HepG2 (cell line): ENCODE measurements at regions not wholly inside any gene's neighbourhood (a gene's known extent, or its start where the extent isn't known, plus 50 kb on each side); places are given as distances from the start of the nearest gene placed in this dataset.

Source experiments
- ATAC-seq: fragments of 200-7000 bp; cut with Tn5 transposase; 3 replicates; pipeline ENCODE4 v1.9.1; 2020; ENCODE audit warnings: mild to moderate bottlenecking, moderate library complexity
- BruUV-seq: library from RNA; stranded (reverse); fragments of 400-500 nt; replicated peaks from 2 replicates; lab custom pipeline; 2021; lab: Mats Ljungman, UMichigan
- CTCF ChIA-PET: fragments of 300-600 bp; formaldehyde crosslinking; extraction: SDS; loops from one replicate; lab custom pipeline; 2021; ENCODE audit warnings: low total read pairs, inconsistent platforms, low intra/inter-chr PET ratio; lab: Yijun Ruan, JAX
- POLR2A ChIA-PET: fragments of 350-600 bp; sonication (Branson Sonifier 250); formaldehyde crosslinking; loops from one replicate; lab custom pipeline; 2020; ENCODE audit warnings: antibody characterized with exemption, inconsistent platforms; lab: Yijun Ruan, JAX
- DNase-seq: peaks from one replicate; pipeline ENCODE4 v3.0.0-alpha.2; 2015; ENCODE audit warnings: low spot score
- FAIRE-seq: peaks from 3 replicates; lab custom pipeline; 2011; peaks lifted over from hg19 to GRCh38; lab: Jason Lieb, UNC
- H2AFZ ChIP-seq: one replicate; pipeline ENCODE4 v1.6.1; 2011; ENCODE audit warnings: low read length, inconsistent platforms
- H3K27ac ChIP-seq: fragments of 300-600 bp; 3 replicates; pipeline ENCODE4 v1.8.0; 2011; ENCODE audit warnings: mixed run types, mild to moderate bottlenecking, mixed read lengths, low read length, inconsistent platforms; ENCODE audit not compliant: insufficient read depth; ENCODE audit errors: extremely low read length
- H3K27me3 ChIP-seq, 2 experiments: fragments of 200-600 bp in 1 of 2; 2 replicates in 1 of 2; 3 replicates in 1 of 2; pipeline versions ENCODE4 v1.6.0 to v1.8.0; 2011; ENCODE audit warnings: low read length in 2 of 2, mild to moderate bottlenecking in 2 of 2, moderate library complexity in 2 of 2, inconsistent platforms in 1 of 2; ENCODE audit not compliant: insufficient read depth in 2 of 2, control insufficient read depth in 1 of 2
- H3K36me3 ChIP-seq, 2 experiments: fragments of 200-600 bp in 1 of 2; replicated peaks in 1 of 2; 2 replicates in 1 of 2; 3 replicates in 1 of 2; pipeline versions ENCODE4 v1.5.1 to v1.8.0; 2011; ENCODE audit warnings: low read length in 2 of 2, inconsistent platforms in 1 of 2; ENCODE audit not compliant: insufficient read depth in 2 of 2, control insufficient read depth in 1 of 2
- H3K4me1 ChIP-seq: 2 replicates; pipeline ENCODE4 v1.5.1; 2012; ENCODE audit warnings: low read length, inconsistent platforms; ENCODE audit not compliant: insufficient read depth
- H3K4me2 ChIP-seq: 2 replicates; pipeline ENCODE4 v1.6.0; 2011; ENCODE audit warnings: low read depth, low read length, inconsistent platforms
- H3K4me3 ChIP-seq, 3 experiments: fragments of 200-600 bp in 1 of 3; sonication (generic), shearing (Covaris generic) in 1 of 3; replicated peaks in 1 of 3; 2 replicates each; pipeline ENCODE4 v1.5.1; 2011 to 2016; ENCODE audit warnings: low read length in 3 of 3, inconsistent platforms in 2 of 3, low read depth in 2 of 3, mild to moderate bottlenecking in 2 of 3, control low read depth in 1 of 3, mixed read lengths in 1 of 3; ENCODE audit not compliant: insufficient read depth in 1 of 3
- H3K79me2 ChIP-seq: one replicate; pipeline ENCODE4 v1.6.1; 2011; ENCODE audit warnings: low read length, inconsistent platforms; ENCODE audit not compliant: insufficient read depth
- H3K9ac ChIP-seq: 2 replicates; pipeline ENCODE4 v1.6.0; 2011; ENCODE audit warnings: mild to moderate bottlenecking, low read depth, low read length, inconsistent platforms; ENCODE audit not compliant: insufficient read depth
- H3K9me3 ChIP-seq: 2 replicates; pipeline ENCODE4 v1.5.1; 2012; ENCODE audit warnings: mild to moderate bottlenecking, low read length
- H4K20me1 ChIP-seq: 2 replicates; pipeline ENCODE4 v1.6.0; 2011; ENCODE audit warnings: inconsistent platforms, mild to moderate bottlenecking, low read length, moderate library complexity; ENCODE audit not compliant: insufficient read depth
- NCOA1 ChIP-seq: sonication (generic); formaldehyde crosslinking; IDR thresholded peaks from 2 replicates; pipeline ENCODE4 v1.9.0; 2021; ENCODE audit warnings: missing genetic modification reagents
- NRL ChIP-seq: sonication (generic); formaldehyde crosslinking; IDR thresholded peaks from 2 replicates; pipeline ENCODE4 v1.5.0; 2020; ENCODE audit warnings: missing genetic modification reagents, mild to moderate bottlenecking, moderate library complexity, borderline replicate concordance
- PHF21A ChIP-seq: sonication (generic); formaldehyde crosslinking; IDR thresholded peaks from 2 replicates; pipeline ENCODE4 v1.5.0; 2020; ENCODE audit warnings: mild to moderate bottlenecking, missing genetic modification reagents
- ZBTB8A ChIP-seq: sonication (generic); formaldehyde crosslinking; IDR thresholded peaks from 2 replicates; pipeline ENCODE4 v1.4.0; 2020; ENCODE audit warnings: mild to moderate bottlenecking, low read depth, missing genetic modification reagents, borderline replicate concordance
- ZNF619 ChIP-seq: sonication (generic); formaldehyde crosslinking; IDR thresholded peaks from 2 replicates; pipeline ENCODE4 v1.4.0; 2020; ENCODE audit warnings: mild to moderate bottlenecking, missing genetic modification reagents
- WGBS: methylation state at CpG from one replicate; pipeline ENCODE4 v1.1.6; 2017; ENCODE audit warnings: low lambda C conversion rate; 5-methylcytosine and 5-hydroxymethylcytosine counted together
- in situ Hi-C: cut with HindIII; loops from 2 replicates; pipeline ENCODE4 v1.10.0; 2017; ENCODE audit warnings: low pct_unique_long_range_greater_than_20kb; ENCODE audit not compliant: extremely low pct_ligation_motif_present
- intact Hi-C: fragments of 100-400 bp; cut with micrococcal nuclease; formaldehyde crosslinking; loops from one replicate; pipeline ENCODE4 v1.10.0; 2022; ENCODE audit not compliant: unreplicated experiment
- TF ChIP-seq, protein P1 (sequence below): sonication (generic); formaldehyde crosslinking; IDR thresholded peaks from 2 replicates; pipeline ENCODE4 v1.4.0; 2020; ENCODE audit warnings: mild to moderate bottlenecking, missing genetic modification reagents

DNA sequence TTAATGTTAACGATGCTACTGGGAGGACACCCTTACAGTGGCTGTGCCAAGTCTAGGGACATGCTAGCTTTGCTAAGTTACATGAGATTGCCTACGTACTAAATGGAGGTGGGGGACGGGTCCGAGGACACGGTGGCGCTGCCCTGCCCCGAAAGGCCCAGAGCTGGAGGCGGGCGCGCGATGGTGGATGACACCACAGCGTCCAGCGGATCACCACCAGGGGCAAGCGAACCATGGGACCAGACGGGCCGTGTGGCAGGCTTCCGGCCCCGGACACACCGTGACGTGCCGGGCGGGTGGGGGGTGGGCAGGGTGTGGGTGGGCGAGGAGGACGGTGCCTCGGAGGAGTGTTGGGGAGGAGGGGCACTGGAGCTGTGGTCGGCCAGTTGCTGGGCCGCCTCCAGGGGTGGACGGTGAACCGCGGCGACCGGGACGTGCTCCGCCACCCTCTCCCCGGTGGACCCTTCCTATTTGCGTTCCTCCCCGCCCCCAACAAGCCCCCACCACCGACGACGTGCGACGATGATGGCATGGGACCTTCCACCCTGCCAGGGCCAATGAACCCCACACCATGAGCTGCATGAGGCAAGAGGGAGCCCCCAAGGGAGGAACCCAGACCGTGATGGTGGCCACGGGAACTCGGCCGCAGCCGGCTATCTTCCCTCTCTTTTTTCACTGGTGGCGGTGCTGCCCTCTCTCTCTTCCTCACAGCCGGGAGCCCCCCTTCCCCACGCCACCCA is 773.3 kb upstream of the DEFB115 start:
- ChIA-PET POLR2A (no interaction called here), CTCF (no interaction called here)
- Histone ChIP-seq H3K27me3 (no peaks in the 10 kb centered on the region), H3K79me2 (no peaks in the 10 kb centered on the region), H4K20me1 (no peaks in the 10 kb centered on the region), H3K4me2 (no peak overlapping the region), H3K4me1 (no peaks in the 10 kb centered on the region), H3K4me3 (no peak overlapping the region), H3K27ac (no peak overlapping the region), H3K36me3 (no peaks in the 10 kb centered on the region), H2AFZ (no peak overlapping the region), H3K9ac (no peak overlapping the region), H3K9me3 (peaks cover 88% of the 10 kb centered on the region)
- no peak for DNase-seq
- TF ChIP-seq NCOA1 (CRISPR knock-in tag) = no peak
- no peak for TF ChIP-seq ZBTB8A (CRISPR knock-in tag)
- TF ChIP-seq NRL (CRISPR knock-in tag) = no peak
- TF ChIP-seq, protein P1, sequence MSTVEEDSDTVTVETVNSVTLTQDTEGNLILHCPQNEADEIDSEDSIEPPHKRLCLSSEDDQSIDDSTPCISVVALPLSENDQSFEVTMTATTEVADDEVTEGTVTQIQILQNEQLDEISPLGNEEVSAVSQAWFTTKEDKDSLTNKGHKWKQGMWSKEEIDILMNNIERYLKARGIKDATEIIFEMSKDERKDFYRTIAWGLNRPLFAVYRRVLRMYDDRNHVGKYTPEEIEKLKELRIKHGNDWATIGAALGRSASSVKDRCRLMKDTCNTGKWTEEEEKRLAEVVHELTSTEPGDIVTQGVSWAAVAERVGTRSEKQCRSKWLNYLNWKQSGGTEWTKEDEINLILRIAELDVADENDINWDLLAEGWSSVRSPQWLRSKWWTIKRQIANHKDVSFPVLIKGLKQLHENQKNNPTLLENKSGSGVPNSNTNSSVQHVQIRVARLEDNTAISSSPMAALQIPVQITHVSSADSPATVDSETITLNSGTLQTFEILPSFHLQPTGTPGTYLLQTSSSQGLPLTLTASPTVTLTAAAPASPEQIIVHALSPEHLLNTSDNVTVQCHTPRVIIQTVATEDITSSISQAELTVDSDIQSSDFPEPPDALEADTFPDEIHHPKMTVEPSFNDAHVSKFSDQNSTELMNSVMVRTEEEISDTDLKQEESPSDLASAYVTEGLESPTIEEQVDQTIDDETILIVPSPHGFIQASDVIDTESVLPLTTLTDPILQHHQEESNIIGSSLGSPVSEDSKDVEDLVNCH (CRISPR knock-in tag) = no peak
- no peak for TF ChIP-seq PHF21A (CRISPR knock-in tag)
- TF ChIP-seq ZNF619 (CRISPR knock-in tag) = no peak
- intact Hi-C loops (no loop called here), in situ Hi-C loops (no loop called here)
- BruUV-seq = no TSS peak
- WGBS = 78% methylated on average over 40 of the region's 50 CpGs
- FAIRE-seq = no peak
- no peak for ATAC-seq
